GM21381 (cell line): ENCODE measurements at regions not wholly inside any gene's neighbourhood (a gene's known extent, or its start where the extent isn't known, plus 50 kb on each side); places are given as distances from the start of the nearest gene placed in this dataset.
"Not testable (repeated sequence)": the region's sequence is repeated elsewhere in the genome, so short reads cannot be mapped to it uniquely, and the experiment has no call there.

Experiments used
- ATAC-seq: cut with Tn5 transposase; IDR thresholded peaks from one replicate; pipeline ENCODE4 v1.9.1; 2021; ENCODE audit warnings: mild to moderate bottlenecking, moderate library complexity; ENCODE audit not compliant: unreplicated experiment

DNA sequence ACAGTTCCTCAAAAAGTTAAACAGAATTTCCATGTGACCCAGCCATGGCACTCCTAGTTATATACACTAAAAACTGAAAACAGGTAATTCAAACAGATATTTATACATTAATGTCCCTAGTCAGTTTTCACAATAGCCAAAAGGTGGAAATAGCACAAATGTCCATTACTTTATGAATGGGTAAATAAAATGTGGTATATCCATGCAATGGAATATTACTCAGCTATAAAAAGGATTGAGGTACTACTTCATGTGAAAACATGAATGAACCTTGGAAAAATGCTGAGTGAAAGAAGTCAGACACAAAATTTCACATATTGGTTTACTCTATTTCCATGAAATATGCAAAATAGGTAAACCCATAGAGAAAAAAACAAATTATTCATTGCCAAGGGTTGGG lies 351.8 kb upstream of the AMOT start:
- no peak for ATAC-seq

DNA sequence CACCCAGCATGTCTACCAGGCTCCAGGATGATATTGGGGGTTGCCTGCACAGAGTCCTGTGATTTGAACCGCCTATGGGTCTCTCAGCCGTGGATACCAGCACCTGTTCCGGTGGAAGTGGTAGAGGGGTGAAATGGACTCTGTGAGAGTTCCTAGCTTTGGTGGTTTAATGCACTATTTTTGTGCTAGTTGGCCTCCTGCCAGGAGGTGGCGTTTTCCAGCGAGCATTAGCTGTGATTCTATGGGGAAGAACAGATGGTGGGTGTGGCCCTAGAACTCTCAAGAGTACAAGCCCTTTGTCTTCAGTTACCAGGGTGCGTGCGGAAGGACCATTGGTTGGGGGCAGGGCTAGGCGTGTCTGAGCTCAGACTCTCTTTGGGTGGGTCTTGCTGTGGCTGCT lies 316.9 kb upstream of the AMOT start:
- no peak for ATAC-seq

DNA sequence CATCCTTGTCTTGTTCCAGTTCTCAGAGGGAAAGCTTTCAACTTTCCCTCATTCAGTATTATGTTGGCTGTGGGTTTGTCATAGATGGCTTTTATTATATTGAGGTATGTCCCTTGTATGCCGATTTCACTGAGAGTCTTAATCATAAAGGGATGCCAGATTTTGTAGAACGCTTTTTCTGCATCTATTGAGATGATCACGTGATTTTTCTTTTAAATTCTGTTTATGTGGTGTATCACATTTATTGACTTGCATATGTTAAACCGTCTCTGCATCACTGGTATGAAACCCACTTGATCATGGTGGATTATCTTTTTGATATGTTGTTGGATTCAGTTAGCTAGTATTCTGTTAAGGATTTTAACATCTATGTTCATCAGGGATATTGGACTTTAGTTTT lies 313.7 kb upstream of the AMOT start:
- not testable (repeated sequence) for ATAC-seq

DNA sequence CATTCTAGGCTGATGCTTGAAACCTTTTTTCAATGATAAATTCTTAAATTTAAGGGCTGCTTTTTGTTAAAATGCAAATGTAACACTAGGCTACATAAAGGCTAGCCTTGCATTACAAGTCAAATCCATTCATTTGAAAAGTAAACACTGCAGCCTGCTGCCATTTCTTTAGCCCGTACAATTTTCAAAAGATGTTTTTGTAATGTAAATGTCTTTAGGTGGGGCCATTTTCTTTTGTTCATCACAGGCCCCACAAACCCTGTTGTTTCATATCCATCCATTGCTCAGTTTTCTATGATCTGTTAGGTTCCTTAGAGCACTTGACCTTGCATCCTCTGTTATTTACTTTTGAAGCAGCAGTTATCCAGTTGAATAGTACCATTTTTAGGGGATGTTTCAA lies 296.2 kb upstream of the AMOT start:
- no peak for ATAC-seq

DNA sequence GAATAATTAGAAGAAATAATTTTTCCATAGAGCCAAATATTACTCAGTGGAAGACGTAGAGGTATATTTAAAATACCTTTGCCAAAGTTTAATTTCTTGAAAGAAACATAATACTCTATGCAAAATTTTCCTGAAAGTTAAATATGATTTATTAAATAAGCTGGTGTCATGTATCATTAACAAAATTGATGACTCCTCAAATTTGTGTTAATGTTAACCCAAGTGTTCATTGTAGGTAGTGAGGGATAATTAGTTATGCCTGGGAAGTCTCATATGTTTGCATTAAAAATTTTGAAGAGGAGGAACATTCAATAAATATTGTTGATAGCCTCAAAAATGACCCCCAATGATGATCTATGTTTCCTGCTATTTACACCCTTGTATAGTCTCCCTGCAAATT lies 292.7 kb upstream of the AMOT start:
- ATAC-seq = no peak

DNA sequence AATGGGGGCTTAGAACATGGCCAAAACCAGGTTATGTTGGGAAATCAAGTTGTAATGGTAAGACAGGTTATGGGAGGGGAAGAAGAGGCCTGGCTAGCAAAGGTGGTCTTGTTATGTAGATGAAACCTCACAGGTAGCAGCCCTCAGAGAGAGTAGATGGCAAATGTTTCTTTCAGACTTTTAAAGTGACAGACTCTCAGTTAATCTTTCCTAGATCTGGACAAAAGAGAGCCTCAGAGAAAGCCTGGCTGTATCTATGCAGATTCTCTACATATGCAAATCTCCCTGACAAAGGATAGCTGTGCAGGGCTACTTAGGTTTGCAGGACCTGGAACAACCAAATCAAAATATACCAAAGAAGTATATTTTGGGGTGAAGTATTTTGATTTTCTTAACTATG lies 284.1 kb upstream of the AMOT start:
- no peak for ATAC-seq

DNA sequence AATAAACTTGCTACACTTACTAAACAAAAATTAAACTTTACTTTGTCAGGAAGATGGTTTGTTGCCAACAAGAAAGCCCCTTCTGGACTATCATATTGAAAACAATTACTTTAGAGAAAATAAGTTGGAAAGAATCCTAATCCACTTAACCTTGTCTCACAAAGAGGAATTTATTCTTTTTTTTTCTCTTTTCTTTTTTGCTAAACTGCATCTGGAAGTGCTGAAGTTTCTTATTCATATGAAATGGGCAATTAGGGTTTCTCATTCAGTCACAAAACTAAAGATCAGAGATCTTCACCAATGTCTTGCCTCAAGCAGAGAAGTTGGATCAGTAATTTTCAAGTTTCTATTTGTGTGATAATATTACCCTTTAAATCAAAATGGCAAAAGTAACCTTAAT lies 234.9 kb upstream of the AMOT start:
- no peak for ATAC-seq

DNA sequence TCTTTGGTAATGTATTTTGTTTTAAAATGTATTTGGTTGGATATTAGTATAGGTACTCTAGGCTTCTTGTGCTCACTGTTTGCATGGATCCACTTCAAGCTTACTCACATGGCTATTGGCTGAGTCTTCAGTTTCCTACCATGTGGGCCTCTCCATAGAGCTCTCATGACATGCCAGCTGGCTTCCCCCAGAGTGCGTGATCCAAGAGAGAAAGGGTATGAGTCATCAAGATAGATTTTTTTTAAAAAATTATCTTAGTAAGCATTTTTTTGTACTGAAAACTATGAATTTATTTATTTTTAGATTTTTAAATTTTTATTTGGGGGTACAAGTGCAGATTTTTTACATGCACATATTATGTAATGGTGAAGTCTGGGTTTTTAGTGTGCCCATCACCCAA lies 219.1 kb upstream of the AMOT start:
- no peak for ATAC-seq

DNA sequence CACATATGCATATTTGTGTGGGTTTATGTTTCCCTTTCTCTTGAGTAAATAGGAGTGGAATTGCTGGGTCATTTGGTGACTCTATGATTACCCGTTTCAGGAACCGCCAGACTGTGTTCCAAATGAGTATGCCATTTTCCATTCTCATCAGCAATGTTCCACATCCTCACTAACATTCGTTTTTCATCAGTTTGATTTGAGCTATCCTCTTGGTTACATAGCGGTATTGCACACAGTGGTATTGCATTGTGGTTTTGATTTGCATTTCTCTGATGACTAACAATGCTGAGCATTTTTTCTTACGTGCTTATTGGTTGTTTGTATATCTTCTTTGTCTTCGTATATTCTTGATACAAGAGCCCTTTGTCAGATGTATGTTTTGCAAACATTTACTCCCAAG lies 218.0 kb upstream of the AMOT start:
- no peak for ATAC-seq

DNA sequence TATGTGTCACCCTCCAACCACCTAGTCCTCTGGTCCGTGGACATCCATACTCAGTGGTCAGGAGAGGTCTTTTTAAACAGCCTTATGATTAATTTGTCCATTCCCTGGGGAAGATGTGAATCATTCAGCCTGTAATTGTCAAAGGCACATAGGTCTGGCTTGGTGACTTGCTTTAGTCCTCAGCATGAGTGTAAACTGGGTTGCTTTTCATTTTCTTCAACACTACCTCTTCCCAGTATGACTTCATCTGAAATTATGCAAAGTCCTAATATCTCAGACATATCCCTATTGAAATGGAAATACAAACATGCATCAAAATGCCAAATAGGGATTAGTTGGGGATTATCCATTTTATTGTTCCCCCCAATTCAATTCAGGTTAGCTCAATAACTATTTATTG lies 208.3 kb upstream of the AMOT start:
- no peak for ATAC-seq

DNA sequence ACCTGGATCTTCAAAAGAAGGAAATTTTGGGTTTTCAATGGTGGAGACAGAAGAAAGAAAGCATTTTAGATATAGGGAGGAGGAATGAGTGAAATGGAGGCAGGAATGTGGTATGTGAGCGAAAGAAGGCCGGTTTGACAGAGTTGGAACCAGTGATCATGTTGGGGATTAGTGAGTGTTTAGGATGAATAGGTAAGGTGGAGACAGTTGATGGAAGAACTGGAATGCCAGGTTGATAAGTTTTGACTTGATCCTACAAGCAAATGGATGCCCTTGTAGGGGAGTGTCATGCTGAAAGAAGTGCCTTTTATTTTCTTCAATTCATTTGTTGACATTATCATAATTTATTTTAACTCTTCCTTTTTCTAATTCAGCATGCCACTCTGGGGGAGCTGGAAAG lies 207.8 kb upstream of the AMOT start:
- ATAC-seq = no peak

DNA sequence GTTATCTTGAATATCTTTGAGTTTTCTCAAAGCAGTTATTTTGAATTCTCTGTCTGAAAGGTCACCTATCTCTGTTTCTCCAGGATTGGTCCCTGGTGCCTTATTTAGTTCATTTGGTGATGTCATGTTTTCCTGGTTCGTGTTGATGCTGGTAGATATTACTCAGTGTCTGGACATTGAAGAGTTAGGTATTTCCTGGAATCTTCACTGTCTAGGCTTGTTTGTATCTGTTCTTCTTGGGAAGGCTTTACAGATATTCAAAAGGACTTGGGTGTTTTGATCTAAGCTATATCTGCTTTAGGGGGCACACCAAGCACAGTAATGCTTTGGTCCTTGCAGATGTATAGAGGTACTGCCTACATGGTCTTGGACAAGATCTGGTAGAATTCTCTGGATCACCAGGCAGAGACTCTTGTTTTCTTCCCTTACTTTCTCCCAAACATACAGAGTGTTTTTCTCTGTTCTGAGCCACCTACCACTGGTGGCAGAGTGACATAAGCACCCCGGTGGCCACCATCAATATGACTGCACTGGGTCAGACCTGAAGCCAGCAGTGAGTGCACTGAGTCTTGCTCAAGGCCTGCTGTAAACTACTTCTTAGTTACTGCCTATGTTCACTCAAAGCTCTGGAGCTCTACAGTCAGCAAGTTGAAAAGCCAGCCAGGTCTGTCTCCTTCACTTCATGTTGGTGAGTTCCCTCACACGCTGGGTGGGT lies 193.5 kb upstream of the AMOT start:
- ATAC-seq = no peak

DNA sequence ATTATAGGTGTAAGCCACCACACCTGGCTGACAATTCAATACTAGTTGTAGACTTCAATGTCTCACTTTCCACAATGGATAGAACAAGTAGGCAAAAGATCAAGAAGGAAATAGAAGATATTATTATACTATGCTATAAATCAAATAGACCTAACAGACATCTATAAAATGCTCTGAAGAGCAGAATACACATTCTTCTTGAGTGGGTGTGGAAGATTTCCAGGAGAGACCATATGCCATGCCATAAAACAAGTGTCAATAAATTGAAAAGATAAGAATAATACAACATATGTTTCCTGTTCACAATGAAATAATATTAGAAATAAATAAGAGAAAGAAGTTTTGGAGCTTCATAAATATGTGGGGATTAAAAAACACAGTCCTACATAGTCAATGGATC lies 179.3 kb upstream of the AMOT start:
- ATAC-seq = no peak

DNA sequence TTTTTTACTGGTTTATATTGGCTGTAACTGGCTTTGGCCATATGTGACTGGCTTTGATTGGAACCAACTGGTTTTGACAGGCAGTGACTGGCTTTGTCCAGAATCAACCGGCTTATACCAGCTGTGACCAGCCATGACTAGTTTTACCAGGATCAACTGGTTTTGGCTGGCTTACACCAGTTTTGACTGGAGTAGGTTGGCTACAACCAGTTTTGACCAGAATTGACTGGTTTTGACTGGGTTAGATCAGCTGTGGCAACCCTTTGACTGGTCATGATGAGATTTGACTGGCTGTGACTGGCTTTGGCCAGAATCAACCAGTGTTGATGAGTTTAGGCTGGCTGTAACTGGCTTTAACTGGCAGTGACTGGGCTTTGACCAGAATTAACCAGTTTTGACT lies 169.2 kb upstream of the AMOT start:
- no peak for ATAC-seq

DNA sequence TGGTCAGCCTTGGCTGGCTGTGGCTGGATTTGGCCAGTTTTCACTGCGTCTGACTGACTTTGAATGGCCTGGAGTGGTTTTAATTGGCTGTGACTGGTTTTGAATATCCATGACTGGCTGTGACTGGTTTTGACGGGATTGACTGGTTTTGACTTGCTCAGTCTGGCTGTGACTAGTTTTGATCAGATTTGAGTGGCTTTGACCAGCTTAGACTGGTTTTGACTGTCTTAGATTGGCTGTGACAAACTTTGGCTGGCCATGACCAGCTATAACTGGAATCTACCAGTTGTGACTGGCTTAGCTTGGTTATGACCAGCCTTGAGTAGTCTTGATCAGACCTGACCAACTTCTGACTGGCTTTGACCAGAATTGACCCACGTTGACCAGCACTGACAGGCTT lies 168.4 kb upstream of the AMOT start:
- no peak for ATAC-seq

DNA sequence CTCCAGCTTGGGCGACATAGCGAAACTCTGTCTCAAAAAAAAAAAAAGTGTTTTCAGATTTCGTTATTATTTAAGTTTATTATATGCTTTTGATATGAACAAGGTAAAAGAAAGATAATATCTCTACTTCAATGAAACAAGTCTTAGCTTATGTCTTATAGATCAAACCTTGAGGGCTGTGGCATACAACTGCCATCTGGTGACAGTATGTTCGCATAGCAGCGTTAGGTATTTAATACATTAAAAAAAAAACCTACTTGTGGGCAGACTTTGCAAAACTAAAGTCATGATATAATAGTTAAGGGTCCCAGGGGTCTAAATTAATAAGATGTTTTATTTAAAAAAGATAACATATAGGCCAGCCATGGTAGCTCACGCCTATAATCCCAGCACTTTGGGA lies 161.2 kb upstream of the AMOT start:
- no peak for ATAC-seq

DNA sequence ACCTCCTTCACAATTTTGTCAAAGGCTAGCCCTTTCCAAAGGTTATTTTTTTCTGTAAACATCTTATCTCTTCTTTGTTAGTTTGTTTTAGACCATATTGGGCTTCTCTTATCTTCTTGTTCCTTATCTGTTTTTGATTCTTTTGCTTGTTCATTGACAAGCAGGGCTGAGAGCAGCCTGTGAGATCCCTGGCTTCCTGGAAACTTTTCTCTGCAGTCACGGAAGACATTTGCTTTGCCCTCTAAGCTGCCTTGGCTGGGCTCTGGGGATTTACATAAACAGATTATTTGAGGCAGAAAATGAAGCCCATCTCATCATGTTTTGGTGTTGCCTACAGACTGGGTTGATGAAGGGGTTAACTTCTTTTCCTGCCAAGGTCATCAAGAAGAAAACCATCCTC lies 157.4 kb upstream of the AMOT start:
- ATAC-seq = no peak

DNA sequence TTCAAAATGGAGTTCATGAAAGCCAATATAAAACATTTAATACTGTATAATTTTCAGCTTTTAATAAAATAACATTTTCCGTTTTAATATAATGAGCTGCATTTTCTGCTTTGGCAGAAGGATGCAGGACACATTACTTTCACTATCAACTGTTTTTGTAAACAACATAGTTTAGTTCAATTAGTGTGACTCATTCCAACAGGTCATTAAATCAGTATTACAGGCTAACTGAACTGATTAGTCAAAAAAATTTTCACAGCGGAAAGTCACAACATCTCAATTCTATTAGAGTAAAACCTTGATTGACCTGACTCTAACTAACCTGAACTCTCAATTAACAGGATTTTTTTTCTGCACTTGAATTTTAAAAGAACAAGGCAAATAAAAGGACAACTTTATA lies 151.2 kb upstream of the AMOT start:
- no peak for ATAC-seq

DNA sequence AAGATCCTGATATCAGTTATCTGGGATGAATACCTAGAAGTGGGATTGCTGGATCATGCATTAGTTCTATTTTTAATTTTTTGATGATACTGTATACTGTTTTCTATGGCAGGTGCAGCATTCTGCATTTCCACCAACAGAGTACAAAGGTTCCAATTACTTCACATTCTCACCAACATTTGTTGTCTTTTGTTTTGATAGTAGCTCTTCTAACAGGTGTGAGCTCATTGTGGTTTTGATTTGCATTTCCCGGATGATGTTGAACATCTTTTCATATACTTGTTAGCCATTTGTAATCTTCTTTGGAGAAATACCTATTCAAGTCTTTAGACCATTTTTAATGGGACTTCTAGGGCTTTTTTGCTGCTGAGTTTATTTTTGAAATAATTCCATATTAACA lies 139.2 kb upstream of the AMOT start:
- ATAC-seq = no peak

DNA sequence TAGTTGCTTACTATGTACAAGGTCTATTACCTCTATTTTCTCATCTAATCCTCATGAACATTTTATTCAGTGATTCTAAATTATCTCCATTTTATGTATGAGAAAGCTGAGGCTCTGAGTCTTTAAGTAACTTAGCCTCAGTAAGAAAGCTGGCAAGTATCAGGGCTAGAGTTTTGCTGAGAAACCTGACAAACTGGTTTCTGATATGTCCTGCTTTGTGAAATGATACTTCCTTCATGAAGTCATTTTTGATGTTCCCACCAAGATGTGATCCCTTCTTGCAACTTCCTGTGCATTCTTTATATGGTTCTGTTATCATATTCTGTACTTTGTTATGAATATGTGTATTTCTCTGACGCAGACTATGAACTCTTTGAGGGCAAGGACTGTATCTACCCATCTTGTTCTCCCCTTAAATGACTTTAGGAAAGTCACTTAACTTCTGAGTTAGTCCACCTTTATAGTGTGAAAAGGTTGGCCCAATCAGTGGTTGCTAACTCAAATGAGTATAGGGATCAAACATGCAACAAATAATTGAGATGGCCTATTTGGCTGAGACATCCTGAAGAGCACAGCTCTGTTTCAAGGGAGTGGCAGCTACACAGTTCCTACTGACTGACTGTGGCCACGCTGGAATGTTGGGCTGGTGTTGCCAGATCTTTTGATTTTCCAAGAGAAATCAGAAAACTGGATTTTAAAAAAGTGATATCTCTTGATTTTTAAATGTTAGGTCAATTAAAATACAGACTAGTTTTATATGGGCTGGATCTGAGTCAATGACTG lies 127.9 kb upstream of the AMOT start:
- no peak for ATAC-seq

DNA sequence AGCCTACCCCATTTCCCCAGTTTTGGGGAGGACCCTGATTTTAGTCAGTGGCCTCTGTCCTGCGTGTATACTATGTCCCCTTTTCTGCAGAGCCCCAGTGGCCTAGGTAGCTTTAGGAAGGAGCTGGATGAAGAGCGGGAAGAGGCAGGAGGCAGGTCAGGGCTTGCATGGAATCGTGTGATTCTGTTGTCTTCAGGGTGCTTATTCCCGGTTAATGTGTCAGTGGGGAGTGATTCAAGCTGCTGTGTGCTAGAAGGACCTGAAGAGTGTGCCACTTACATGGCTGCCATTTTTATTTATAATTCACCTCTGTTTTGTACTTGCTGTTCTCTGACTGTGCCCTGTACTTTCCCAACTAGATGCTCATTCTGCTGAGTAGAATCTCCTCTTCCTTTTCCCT lies 127.3 kb upstream of the AMOT start:
- no peak for ATAC-seq

DNA sequence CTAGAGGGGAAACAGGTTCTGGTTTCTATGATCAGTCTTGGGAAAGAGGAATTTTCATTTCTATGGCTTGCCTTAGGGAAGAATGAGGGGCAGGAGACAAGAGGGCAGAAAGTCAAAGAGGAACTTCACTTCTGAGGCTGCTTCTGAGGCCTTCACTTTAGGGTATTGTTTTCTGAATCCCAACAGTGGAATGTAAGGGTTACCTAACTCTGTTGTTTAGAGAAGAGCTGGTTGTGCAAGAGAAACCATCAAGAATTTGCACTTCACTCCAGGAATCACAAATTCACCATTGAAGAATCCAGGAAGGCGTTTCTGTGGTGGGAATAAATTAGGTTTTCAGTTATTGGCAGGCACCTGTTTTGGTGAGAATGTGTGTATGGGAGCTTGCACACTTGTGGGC lies 126.7 kb upstream of the AMOT start:
- ATAC-seq = no peak

DNA sequence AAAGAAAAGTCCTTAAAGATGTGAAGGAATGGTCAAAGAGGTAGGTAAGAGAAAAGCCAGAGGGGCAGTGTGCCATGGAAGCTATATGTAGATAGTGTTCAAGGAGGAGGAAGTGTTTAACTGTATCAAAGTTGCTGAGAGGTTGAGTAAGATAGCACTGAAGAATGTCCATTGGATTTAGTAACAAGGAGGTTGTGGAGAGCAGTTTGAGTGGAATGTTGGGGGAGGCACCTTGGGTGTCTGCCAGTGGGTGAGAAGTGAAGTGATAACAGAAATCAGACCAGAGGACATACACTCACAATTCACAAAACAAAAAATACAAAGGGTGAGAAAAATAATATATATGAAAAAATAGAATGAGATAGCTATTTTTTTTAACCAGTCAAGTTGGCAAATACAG lies 121.3 kb upstream of the AMOT start:
- no peak for ATAC-seq
